SK-N-SH (cell line): ENCODE measurements at regions not wholly inside any gene's neighbourhood (a gene's known extent, or its start where the extent isn't known, plus 50 kb on each side); places are given as distances from the start of the nearest gene placed in this dataset.

Source experiments
- CTCF ChIA-PET: fragments of 300-600, 350-600 bp; formaldehyde crosslinking; extraction: SDS; loops from one replicate; lab custom pipeline; 2021; lab: Yijun Ruan, JAX
- POLR2A ChIA-PET: fragments of 350-600 bp; sonication (Branson Sonifier 250); formaldehyde crosslinking; extraction: SDS; loops from one replicate; lab custom pipeline; 2020; ENCODE audit warnings: antibody characterized with exemption, inconsistent platforms; lab: Yijun Ruan, JAX
- DNase-seq: peaks from one replicate; pipeline ENCODE4 v3.0.0; 2012
- H2AFZ ChIP-seq: fragments of 200-600 bp; sonication (generic); 2 replicates; pipeline ENCODE4 v1.8.1; 2016; ENCODE audit warnings: antibody characterized with exemption, mild to moderate bottlenecking, low read depth
- H3F3A ChIP-seq: fragments of 200-600 bp; sonication (generic); replicated peaks from 2 replicates; pipeline ENCODE3; 2016; ENCODE audit warnings: antibody characterized with exemption, mild to moderate bottlenecking; ENCODE audit not compliant: insufficient read depth
- H3K27ac ChIP-seq, 2 experiments: fragments of 200-500 bp in 1 of 2; fragments of 200-600 bp in 1 of 2; sonication (Bioruptor generic) in 1 of 2; sonication (generic), shearing (Covaris generic) in 1 of 2; 2 replicates each; pipeline versions ENCODE4 v1.5.1 to v1.6.1; 2014 to 2016; ENCODE audit warnings: low read depth in 2 of 2, inconsistent platforms in 1 of 2, low read length in 1 of 2, mild to moderate bottlenecking in 1 of 2, mixed read lengths in 1 of 2
- H3K27me3 ChIP-seq: fragments of 200-600 bp; sonication (generic), shearing (Covaris generic); 2 replicates; pipeline ENCODE4 v1.6.1; 2016; ENCODE audit warnings: mixed run types; ENCODE audit not compliant: insufficient read depth
- H3K36me3 ChIP-seq, 2 experiments: fragments of 200-500 bp in 1 of 2; fragments of 200-600 bp in 1 of 2; sonication (Bioruptor generic) in 1 of 2; sonication (generic) in 1 of 2; replicated peaks in 1 of 2; 2 replicates each; pipeline versions ENCODE3 to v1.5.1; 2014 to 2016; ENCODE audit warnings: low read length in 1 of 2, mild to moderate bottlenecking in 1 of 2; ENCODE audit not compliant: insufficient read depth in 2 of 2, control insufficient read depth in 1 of 2
- H3K4me1 ChIP-seq, 2 experiments: fragments of 200-500 bp in 1 of 2; fragments of 200-600 bp in 1 of 2; sonication (Bioruptor generic) in 1 of 2; sonication (generic), shearing (Covaris generic) in 1 of 2; 2 replicates each; pipeline versions ENCODE4 v1.5.1 to v1.6.1; 2014 to 2016; ENCODE audit warnings: low read depth in 1 of 2, low read length in 1 of 2, mixed run types in 1 of 2; ENCODE audit not compliant: insufficient read depth in 2 of 2, control insufficient read depth in 1 of 2
- H3K4me2 ChIP-seq: fragments of 200-600 bp; sonication (generic), shearing (Covaris generic); 2 replicates; pipeline ENCODE4 v1.6.1; 2017; ENCODE audit warnings: mixed run types
- H3K4me3 ChIP-seq, 2 experiments: fragments of 200-500 bp in 1 of 2; fragments of 200-600 bp in 1 of 2; sonication (Bioruptor generic) in 1 of 2; sonication (generic), shearing (Covaris generic) in 1 of 2; 2 replicates each; pipeline versions ENCODE4 v1.5.1 to v1.8.1; 2014 to 2016; ENCODE audit warnings: low read depth in 2 of 2, inconsistent platforms in 1 of 2, low read length in 1 of 2, mild to moderate bottlenecking in 1 of 2, mixed read lengths in 1 of 2, moderate library complexity in 1 of 2
- H3K79me2 ChIP-seq: fragments of 200-600 bp; sonication (generic); 2 replicates; pipeline ENCODE4 v1.8.1; 2017; ENCODE audit warnings: mild to moderate bottlenecking; ENCODE audit not compliant: insufficient read depth
- H3K9ac ChIP-seq: fragments of 200-600 bp; sonication (generic); 2 replicates; pipeline ENCODE4 v1.6.1; 2017; ENCODE audit warnings: mixed run types
- H3K9me2 ChIP-seq: fragments of 200-600 bp; sonication (generic); 2 replicates; pipeline ENCODE4 v1.6.1; 2017; ENCODE audit warnings: mixed run types
- H3K9me3 ChIP-seq: fragments of 200-600 bp; sonication (generic); 2 replicates; pipeline ENCODE4 v1.6.1; 2017; ENCODE audit warnings: mixed run types, mild to moderate bottlenecking, moderate library complexity
- H4K20me1 ChIP-seq: fragments of 200-600 bp; sonication (generic); 2 replicates; pipeline ENCODE4 v1.6.1; 2017; ENCODE audit warnings: mild to moderate bottlenecking, mixed run types; ENCODE audit not compliant: insufficient read depth
- CHD2 ChIP-seq: fragments of 150-350 bp; IDR thresholded peaks from 2 replicates; pipeline ENCODE4 v1.6.1; 2018; ENCODE audit warnings: low read length; ENCODE audit not compliant: partially characterized antibody
- EP300 ChIP-seq, 2 experiments: IDR thresholded peaks; 2 replicates each; pipeline versions ENCODE4 v1.4.0 to v1.6.1; 2012; ENCODE audit warnings: borderline replicate concordance in 1 of 2, low read depth in 1 of 2, low read length in 1 of 2
- FOXJ3 ChIP-seq: sonication (generic); formaldehyde crosslinking; IDR thresholded peaks from 2 replicates; pipeline ENCODE4 v1.5.1; 2020; ENCODE audit warnings: mild to moderate bottlenecking, missing genetic modification reagents
- FOXM1 ChIP-seq: IDR thresholded peaks from 2 replicates; pipeline ENCODE4 v1.4.0; 2012; ENCODE audit warnings: low read depth, mild to moderate bottlenecking
- GABPA ChIP-seq: IDR thresholded peaks from 2 replicates; pipeline ENCODE4 v1.4.0; 2012; ENCODE audit warnings: low read depth, mild to moderate bottlenecking
- GATA2 ChIP-seq: sonication (generic); formaldehyde crosslinking; IDR thresholded peaks from 2 replicates; pipeline ENCODE4 v1.5.0; 2020; ENCODE audit warnings: mild to moderate bottlenecking, missing genetic modification reagents
- MAX ChIP-seq: IDR thresholded peaks from 2 replicates; pipeline ENCODE4 v1.4.0; 2012; ENCODE audit warnings: low read depth
- MEF2A ChIP-seq: IDR thresholded peaks from 2 replicates; pipeline ENCODE4 v1.4.0; 2012; ENCODE audit warnings: low read depth, borderline replicate concordance
- NFIC ChIP-seq: IDR thresholded peaks from 2 replicates; pipeline ENCODE4 v1.4.0; 2012; ENCODE audit warnings: borderline replicate concordance
- POLR2AphosphoS5 ChIP-seq: IDR thresholded peaks from 2 replicates; pipeline ENCODE4 v1.6.1; 2012; ENCODE audit warnings: low read depth, low read length
- RAD21 ChIP-seq: IDR thresholded peaks from 2 replicates; pipeline ENCODE4 v1.6.1; 2012; ENCODE audit warnings: mild to moderate bottlenecking, low read length
- RFX5 ChIP-seq: IDR thresholded peaks from 2 replicates; pipeline ENCODE4 v1.6.1; 2012; ENCODE audit warnings: mild to moderate bottlenecking, improper control_type of control experiment, low read length
- TCF12 ChIP-seq: IDR thresholded peaks from 2 replicates; pipeline ENCODE4 v1.4.0; 2012
- TEAD4 ChIP-seq: IDR thresholded peaks from 2 replicates; pipeline ENCODE4 v1.4.0; 2012; ENCODE audit warnings: mild to moderate bottlenecking, borderline replicate concordance; ENCODE audit not compliant: insufficient read depth
- USF1 ChIP-seq: IDR thresholded peaks from 2 replicates; pipeline ENCODE4 v1.4.0; 2012; ENCODE audit warnings: low read depth, borderline replicate concordance
- USF2 ChIP-seq: fragments of 150-350 bp; IDR thresholded peaks from 2 replicates; pipeline ENCODE4 v1.6.1; 2017; ENCODE audit warnings: antibody characterized with exemption, low read length, low read depth, borderline replicate concordance
- YY1 ChIP-seq: IDR thresholded peaks from 2 replicates; pipeline ENCODE4 v1.4.0; 2012; ENCODE audit warnings: low read depth, mild to moderate bottlenecking
- WGBS: methylation state at CpG from one replicate; pipeline ENCODE4 v1.1.6; 2017; ENCODE audit warnings: low lambda C conversion rate; 5-methylcytosine and 5-hydroxymethylcytosine counted together
- TF ChIP-seq, protein P1 (sequence below): IDR thresholded peaks from 2 replicates; pipeline ENCODE4 v1.4.0; 2012; ENCODE audit warnings: low read depth, borderline replicate concordance
- TF ChIP-seq, protein P2 (sequence below): fragments of 150-350 bp; IDR thresholded peaks from 2 replicates; pipeline ENCODE4 v1.6.1; 2016; ENCODE audit warnings: mild to moderate bottlenecking, low read depth, low read length

- WGBS: 7% methylated on average over 2 of the region's 2 CpGs
- no peak overlapping the region for H3K4me2 ChIP-seq
- no peaks in the 10 kb centered on the region for H3K36me3 ChIP-seq
- H3K79me2 ChIP-seq: no peaks in the 10 kb centered on the region
- H3K9me3 ChIP-seq: no peaks in the 10 kb centered on the region
- no peaks in the 10 kb centered on the region for H4K20me1 ChIP-seq
- H3K4me1 ChIP-seq: no peaks in the 10 kb centered on the region
- ChIA-PET CTCF (no interaction called here), POLR2A (no interaction called here)
- no peak overlapping the region for H2AFZ ChIP-seq
- no peaks in the 10 kb centered on the region for H3K27me3 ChIP-seq
- no peaks in the 10 kb centered on the region for H3F3A ChIP-seq
- H3K9ac ChIP-seq: no peak overlapping the region
- no peak for DNase-seq
- no peak overlapping the region for H3K4me3 ChIP-seq
- no peaks in the 10 kb centered on the region for H3K9me2 ChIP-seq
- no peak for TF ChIP-seq MAX
- no peak for TF ChIP-seq GATA2 (CRISPR knock-in tag)
- no peak for TF ChIP-seq RAD21
- TF ChIP-seq, protein P1, sequence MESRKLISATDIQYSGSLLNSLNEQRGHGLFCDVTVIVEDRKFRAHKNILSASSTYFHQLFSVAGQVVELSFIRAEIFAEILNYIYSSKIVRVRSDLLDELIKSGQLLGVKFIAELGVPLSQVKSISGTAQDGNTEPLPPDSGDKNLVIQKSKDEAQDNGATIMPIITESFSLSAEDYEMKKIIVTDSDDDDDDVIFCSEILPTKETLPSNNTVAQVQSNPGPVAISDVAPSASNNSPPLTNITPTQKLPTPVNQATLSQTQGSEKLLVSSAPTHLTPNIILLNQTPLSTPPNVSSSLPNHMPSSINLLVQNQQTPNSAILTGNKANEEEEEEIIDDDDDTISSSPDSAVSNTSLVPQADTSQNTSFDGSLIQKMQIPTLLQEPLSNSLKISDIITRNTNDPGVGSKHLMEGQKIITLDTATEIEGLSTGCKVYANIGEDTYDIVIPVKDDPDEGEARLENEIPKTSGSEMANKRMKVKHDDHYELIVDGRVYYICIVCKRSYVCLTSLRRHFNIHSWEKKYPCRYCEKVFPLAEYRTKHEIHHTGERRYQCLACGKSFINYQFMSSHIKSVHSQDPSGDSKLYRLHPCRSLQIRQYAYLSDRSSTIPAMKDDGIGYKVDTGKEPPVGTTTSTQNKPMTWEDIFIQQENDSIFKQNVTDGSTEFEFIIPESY: no peak
- TF ChIP-seq TCF12: no peak
- no peak for TF ChIP-seq EP300 (IDR thresholded peaks at IDR 0.05; ENCODE audit: borderline replicate concordance in 1 of 2, low read depth in 1 of 2, low read length in 1 of 2)
- no peak for TF ChIP-seq TEAD4
- no peak for TF ChIP-seq USF2
- TF ChIP-seq USF1: no peak
- no peak for TF ChIP-seq NFIC
- TF ChIP-seq, all 33 proteins: peak for 0
- H3K27ac ChIP-seq: no peak overlapping the region
Measured at GRCh38 chr3:189567322-189567721, 63.9 kb upstream of the TP63 start.

DNA sequence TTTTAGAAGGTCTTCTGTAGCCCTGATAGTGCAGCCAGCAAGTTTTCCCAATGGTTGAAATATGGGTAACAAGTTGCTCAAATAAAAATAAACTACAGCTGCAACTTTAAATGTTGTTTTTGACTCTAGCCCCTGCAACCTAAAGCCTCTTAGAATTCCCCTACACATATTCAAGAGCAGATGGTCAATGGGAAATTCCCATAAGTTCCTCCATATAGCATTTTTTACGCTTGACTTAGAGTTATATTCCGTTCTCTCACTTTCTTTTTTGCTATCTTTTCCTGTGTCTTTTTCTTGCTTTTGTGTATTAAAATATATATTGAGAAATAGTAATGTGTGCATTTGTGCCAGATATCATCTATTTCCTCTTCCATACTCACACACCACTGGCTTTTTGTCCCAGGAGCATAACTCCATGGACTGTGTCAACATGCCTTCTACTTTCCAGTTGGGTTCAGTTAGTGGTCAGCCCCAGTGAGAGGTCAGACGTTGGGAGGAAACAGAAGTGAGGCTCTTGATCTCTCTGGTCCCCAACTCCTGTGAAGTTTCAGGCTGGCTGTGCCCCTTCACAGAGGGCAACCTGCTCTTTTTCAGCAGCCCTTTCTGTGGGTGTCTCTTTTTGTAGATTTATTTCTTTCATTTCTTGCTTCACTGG is 63.3 kb upstream of the TP63 start:
- Histone ChIP-seq H3K9ac (no peak overlapping the region), H3K4me1 (no peaks in the 10 kb centered on the region), H3K4me2 (no peak overlapping the region), H2AFZ (no peak overlapping the region), H3K27ac (no peak overlapping the region), H3K36me3 (no peaks in the 10 kb centered on the region), H3K27me3 (no peaks in the 10 kb centered on the region), H3K4me3 (no peak overlapping the region), H3K9me2 (no peaks in the 10 kb centered on the region), H4K20me1 (no peaks in the 10 kb centered on the region), H3K9me3 (no peaks in the 10 kb centered on the region), H3F3A (no peaks in the 10 kb centered on the region), H3K79me2 (no peaks in the 10 kb centered on the region)
- no peak for DNase-seq
- TF ChIP-seq FOXM1: no peak
- TF ChIP-seq USF1: no peak
- no peak for TF ChIP-seq POLR2AphosphoS5
- TF ChIP-seq RFX5: no peak
- TF ChIP-seq GABPA: no peak
- TF ChIP-seq CHD2: no peak
- TF ChIP-seq MEF2A: no peak
- no peak for TF ChIP-seq EP300 (IDR thresholded peaks at IDR 0.05; ENCODE audit: borderline replicate concordance in 1 of 2, low read depth in 1 of 2, low read length in 1 of 2)
- TF ChIP-seq MAX: no peak
- no peak for TF ChIP-seq FOXJ3 (CRISPR knock-in tag)
- TF ChIP-seq, protein P2, sequence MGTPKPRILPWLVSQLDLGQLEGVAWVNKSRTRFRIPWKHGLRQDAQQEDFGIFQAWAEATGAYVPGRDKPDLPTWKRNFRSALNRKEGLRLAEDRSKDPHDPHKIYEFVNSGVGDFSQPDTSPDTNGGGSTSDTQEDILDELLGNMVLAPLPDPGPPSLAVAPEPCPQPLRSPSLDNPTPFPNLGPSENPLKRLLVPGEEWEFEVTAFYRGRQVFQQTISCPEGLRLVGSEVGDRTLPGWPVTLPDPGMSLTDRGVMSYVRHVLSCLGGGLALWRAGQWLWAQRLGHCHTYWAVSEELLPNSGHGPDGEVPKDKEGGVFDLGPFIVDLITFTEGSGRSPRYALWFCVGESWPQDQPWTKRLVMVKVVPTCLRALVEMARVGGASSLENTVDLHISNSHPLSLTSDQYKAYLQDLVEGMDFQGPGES: no peak
- TF ChIP-seq NFIC: no peak
- TF ChIP-seq YY1: no peak
- CTCF ChIA-PET: no interaction called here
- WGBS: 8% methylated on average over 3 of the region's 3 CpGs
- POLR2A ChIA-PET: no interaction called here
